ENCODE measurements at regions not wholly inside any gene's neighbourhood (a gene's known extent, or its start where the extent isn't known, plus 50 kb on each side); places are given as distances from the start of the nearest gene placed in this dataset.
"Not testable (repeated sequence)": the region's sequence is repeated elsewhere in the genome, so short reads cannot be mapped to it uniquely, and the experiment has no call there.

GRCh38 chrX:138254001-138254400 lies 457.5 kb downstream of the FGF13 start:
- no peak for TF ChIP-seq CTCF (IDR thresholded peaks at IDR 0.05)
- H3K27me3 ChIP-seq (ENCODE audit: control insufficient read depth, insufficient read depth, low read length) = no peaks in the 10 kb centered on the region
- no peak overlapping the region for H2AFZ ChIP-seq
- no peak overlapping the region for H3K4me2 ChIP-seq (ENCODE audit: low read length)
- H3K27ac ChIP-seq = no peak overlapping the region
- H3K9me3 ChIP-seq (ENCODE audit: control insufficient read depth, low read length) = no peaks in the 10 kb centered on the region
- no peaks in the 10 kb centered on the region for H3K79me2 ChIP-seq
- H3K36me3 ChIP-seq (ENCODE audit: control insufficient read depth, insufficient read depth, low read length) = no peaks in the 10 kb centered on the region
- no peak overlapping the region for H3K4me3 ChIP-seq (ENCODE audit: low read depth, low read length)
- no peaks in the 10 kb centered on the region for H3K4me1 ChIP-seq
- no peak overlapping the region for H3K9ac ChIP-seq

DNA sequence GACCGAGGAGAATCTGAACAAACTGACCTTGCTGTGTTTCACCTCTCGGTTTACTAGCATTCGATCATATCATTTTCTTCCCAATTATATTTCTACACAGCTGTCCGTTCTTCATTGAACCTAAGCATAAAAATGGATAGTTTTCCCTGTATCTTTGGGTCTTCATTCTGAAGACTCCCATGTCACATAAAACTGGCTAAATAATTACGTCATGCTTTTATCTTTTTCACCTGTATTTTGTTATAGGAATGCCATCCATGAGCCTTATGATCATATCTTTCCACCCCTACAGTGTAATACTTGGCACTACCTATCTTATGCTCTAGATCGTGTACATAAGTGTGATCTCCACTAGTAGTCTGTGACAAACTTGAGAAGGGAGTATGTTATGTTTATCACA lies 456.1 kb downstream of the FGF13 start:
- H3K36me3 ChIP-seq (ENCODE audit: control insufficient read depth, insufficient read depth, low read length) = no peaks in the 10 kb centered on the region
- no peak overlapping the region for H3K27ac ChIP-seq
- no peaks in the 10 kb centered on the region for H3K4me1 ChIP-seq
- no peak overlapping the region for H2AFZ ChIP-seq
- no peak overlapping the region for H3K4me3 ChIP-seq (ENCODE audit: low read depth, low read length)
- H3K27me3 ChIP-seq (ENCODE audit: control insufficient read depth, insufficient read depth, low read length) = no peaks in the 10 kb centered on the region
- H3K9ac ChIP-seq = no peak overlapping the region
- no peak overlapping the region for H3K4me2 ChIP-seq (ENCODE audit: low read length)
- H3K79me2 ChIP-seq = no peaks in the 10 kb centered on the region
- no peak for TF ChIP-seq CTCF (IDR thresholded peaks at IDR 0.05)
- no peaks in the 10 kb centered on the region for H3K9me3 ChIP-seq (ENCODE audit: control insufficient read depth, low read length)

- not testable (repeated sequence) for H3K4me2 ChIP-seq (ENCODE audit: low read length); H3K27ac ChIP-seq; H3K27me3 ChIP-seq (ENCODE audit: control insufficient read depth, insufficient read depth, low read length); H3K9me3 ChIP-seq (ENCODE audit: control insufficient read depth, low read length); H3K4me1 ChIP-seq; H3K79me2 ChIP-seq; H2AFZ ChIP-seq; H3K4me3 ChIP-seq (ENCODE audit: low read depth, low read length); H3K36me3 ChIP-seq (ENCODE audit: control insufficient read depth, insufficient read depth, low read length); H3K9ac ChIP-seq
Observed at GRCh38 chrX:138264095-138264494, 447.4 kb downstream of the FGF13 start.

DNA sequence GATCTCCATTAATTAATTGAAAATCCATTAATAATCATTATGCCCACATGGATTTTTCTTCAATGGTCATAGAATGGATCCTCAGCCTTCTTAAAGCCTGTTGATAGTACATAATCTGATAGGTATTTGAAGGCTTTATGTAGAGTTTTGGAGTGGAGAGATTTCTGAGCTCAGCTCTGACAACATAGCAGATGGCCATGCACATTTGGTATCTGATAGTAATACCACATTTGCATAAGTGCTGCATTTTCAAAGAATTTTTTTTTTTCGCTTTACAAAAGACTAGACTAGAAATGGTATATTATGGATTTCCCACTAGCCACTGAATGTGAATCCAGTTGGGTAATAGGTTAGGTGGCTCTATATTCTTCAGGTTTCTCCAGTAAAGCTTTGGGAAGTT lies 440.6 kb downstream of the FGF13 start:
- Histone ChIP-seq H3K36me3 (ENCODE audit: control insufficient read depth, insufficient read depth, low read length) (no peaks in the 10 kb centered on the region), H3K9ac (no peak overlapping the region), H3K27me3 (ENCODE audit: control insufficient read depth, insufficient read depth, low read length) (no peaks in the 10 kb centered on the region), H3K4me3 (ENCODE audit: low read depth, low read length) (no peak overlapping the region), H3K4me1 (no peaks in the 10 kb centered on the region), H3K9me3 (ENCODE audit: control insufficient read depth, low read length) (no peaks in the 10 kb centered on the region), H2AFZ (no peak overlapping the region), H3K79me2 (no peaks in the 10 kb centered on the region), H3K27ac (no peak overlapping the region), H3K4me2 (ENCODE audit: low read length) (no peak overlapping the region)
- TF ChIP-seq CTCF (IDR thresholded peaks at IDR 0.05) = no peak

- not testable (repeated sequence) for H3K9me3 ChIP-seq (ENCODE audit: control insufficient read depth, low read length); H3K9ac ChIP-seq; H3K4me1 ChIP-seq; H3K4me2 ChIP-seq (ENCODE audit: low read length); H2AFZ ChIP-seq; H3K4me3 ChIP-seq (ENCODE audit: low read depth, low read length); H3K27me3 ChIP-seq (ENCODE audit: control insufficient read depth, insufficient read depth, low read length); H3K27ac ChIP-seq; H3K79me2 ChIP-seq; H3K36me3 ChIP-seq (ENCODE audit: control insufficient read depth, insufficient read depth, low read length)
Observed at GRCh38 chrX:138282598-138283150, 428.8 kb downstream of the FGF13 start.

DNA sequence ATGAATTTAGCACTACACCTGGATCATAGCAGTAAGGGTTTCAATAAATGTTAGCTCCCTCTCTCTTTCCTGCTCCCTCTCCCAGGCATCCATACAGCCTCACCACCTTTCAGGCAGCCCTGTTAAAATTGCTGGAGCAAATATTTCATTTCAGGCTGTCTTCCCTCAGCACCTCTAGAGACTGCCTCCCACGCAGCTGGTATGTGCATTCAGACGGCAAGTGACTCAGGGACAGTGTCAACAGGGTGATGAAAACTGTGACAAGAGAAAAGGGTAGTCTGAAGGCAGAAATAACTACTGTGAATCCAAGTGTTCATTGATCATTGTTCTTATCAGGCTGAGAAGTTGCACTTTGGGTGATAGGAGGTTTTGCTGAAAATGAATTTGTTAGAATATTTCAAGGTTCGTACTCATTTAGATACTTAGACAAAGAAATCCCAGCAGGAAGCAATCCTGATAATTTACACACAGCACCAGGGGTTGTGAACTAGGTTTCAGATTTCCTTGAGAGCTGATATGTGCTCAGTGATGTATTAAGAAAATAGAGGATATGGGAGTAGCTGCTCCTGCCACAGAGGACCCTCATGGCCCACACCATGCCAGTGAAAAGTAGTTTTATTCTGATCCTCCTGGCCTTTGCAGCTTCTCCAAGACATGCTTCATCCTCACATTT lies 424.2 kb downstream of the FGF13 start:
- no peak for TF ChIP-seq CTCF (IDR thresholded peaks at IDR 0.05)
- Histone ChIP-seq H2AFZ (no peak overlapping the region), H3K9ac (no peak overlapping the region), H3K27me3 (ENCODE audit: control insufficient read depth, insufficient read depth, low read length) (no peaks in the 10 kb centered on the region), H3K36me3 (ENCODE audit: control insufficient read depth, insufficient read depth, low read length) (no peaks in the 10 kb centered on the region), H3K4me3 (ENCODE audit: low read depth, low read length) (no peak overlapping the region), H3K4me1 (no peaks in the 10 kb centered on the region), H3K4me2 (ENCODE audit: low read length) (no peak overlapping the region), H3K79me2 (no peaks in the 10 kb centered on the region), H3K27ac (no peak overlapping the region), H3K9me3 (ENCODE audit: control insufficient read depth, low read length) (no peaks in the 10 kb centered on the region)

All from parathyroid adenoma (tissue), 2 donors.